DMS153 treated with DMSO at 0.1 percent for 48 hours (cell line): ENCODE measurements at regions not wholly inside any gene's neighbourhood (a gene's known extent, or its start where the extent isn't known, plus 50 kb on each side); places are given as distances from the start of the nearest gene placed in this dataset.
A peak's percentile ranks its signal among the peaks of the same experiment; 100 is the strongest.

ENCODE experiments used
- DNase-seq: peaks from one replicate; lab custom pipeline; 2025; ENCODE audit not compliant: unreplicated experiment; lab: John Stamatoyannopoulos, UW

- DNase-seq: no peak
Observed at GRCh38 chr3:194832346-194833104, 146.8 kb downstream of the FAM43A start.

- DNase-seq: no peak
Observed at GRCh38 chr3:194833114-194833910, 147.6 kb downstream of the FAM43A start.

- no peak for DNase-seq
Observed at GRCh38 chr3:194836661-194837060, 151.0 kb downstream of the FAM43A start.

- no peak for DNase-seq
Observed at GRCh38 chr3:194837457-194838127, 151.9 kb downstream of the FAM43A start.

GRCh38 chr3:194838236-194838635 is 152.6 kb downstream of the FAM43A start:
- no peak for DNase-seq

DNA sequence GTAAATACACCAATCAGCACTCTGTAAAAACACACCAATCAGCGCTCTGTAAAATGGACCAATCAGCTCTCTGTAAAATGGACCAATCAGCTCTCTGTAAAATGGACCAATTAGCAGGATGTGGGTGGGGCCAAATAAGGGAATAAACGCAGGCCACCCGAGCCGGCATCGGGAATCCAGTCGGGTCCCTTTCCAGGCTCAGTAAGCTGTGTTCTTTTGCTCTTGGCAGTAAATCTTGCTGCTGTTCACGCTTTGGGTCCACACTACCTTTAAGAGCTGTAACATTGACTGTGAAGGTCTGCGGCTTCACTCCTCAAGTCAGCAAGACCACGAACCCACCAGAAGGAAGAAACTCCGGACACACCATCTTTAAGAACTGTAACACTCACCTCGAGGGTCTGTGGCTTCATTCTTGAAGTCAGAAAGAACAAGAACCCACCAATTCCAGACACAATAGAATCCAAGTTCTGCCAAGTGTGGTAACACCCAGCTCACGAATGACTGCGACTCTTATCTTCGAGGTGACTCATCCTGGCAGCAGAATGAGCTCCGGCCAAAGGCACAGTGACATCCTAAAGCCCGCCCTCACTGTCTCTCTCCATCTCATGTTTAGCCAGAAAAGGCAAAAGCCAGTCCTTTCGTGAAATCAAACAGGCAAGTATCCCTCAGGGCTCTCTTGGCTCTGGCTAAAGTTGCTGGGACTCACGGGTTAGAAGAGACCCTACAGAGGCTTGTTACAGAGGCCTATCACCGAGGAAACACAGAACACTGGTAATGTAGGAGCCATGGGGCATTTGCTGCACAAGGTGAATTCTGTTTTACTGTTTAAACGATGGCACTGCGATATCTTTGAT is 155.2 kb downstream of the FAM43A start:
- DNase-seq: no peak

DNA sequence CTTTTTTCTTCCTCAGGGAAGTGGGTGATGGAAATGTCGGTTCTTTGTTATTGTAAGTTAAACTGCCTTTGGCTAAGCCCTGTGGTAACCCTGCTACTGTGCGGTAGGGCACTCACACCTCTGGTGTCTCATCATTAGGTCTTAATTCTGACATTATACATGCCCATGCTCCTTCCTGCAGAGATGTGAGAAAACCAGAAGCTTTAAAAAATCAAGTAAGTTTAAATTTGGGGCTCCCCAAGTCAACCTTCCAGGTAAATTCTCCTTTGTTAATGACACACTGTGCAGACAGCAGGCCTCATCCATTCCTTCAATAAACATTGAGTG is 155.8 kb downstream of the FAM43A start:
- no peak for DNase-seq

GRCh38 chr3:194843556-194843955 is 157.9 kb downstream of the FAM43A start:
- DNase-seq: no peak

DNA sequence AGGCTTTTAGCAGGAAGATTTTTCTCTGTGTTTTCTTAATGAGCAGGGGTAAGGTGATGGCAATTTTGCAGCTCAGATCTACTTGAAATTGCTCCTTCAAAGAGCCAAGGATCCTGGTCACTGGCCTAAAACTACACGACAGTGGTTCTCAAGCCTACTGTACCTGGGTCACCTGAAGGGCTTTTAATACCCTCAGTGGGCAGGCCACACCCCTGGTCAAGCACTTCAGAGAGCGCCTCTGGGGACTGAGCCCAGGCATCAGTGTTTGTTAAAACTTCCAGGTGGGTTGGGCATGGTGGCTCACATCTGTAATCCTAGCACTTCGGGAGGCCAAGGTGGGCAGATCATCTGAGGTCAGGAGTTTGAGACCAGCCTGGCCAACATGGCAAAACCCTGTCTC is 158.4 kb downstream of the FAM43A start:
- no peak for DNase-seq

DNA sequence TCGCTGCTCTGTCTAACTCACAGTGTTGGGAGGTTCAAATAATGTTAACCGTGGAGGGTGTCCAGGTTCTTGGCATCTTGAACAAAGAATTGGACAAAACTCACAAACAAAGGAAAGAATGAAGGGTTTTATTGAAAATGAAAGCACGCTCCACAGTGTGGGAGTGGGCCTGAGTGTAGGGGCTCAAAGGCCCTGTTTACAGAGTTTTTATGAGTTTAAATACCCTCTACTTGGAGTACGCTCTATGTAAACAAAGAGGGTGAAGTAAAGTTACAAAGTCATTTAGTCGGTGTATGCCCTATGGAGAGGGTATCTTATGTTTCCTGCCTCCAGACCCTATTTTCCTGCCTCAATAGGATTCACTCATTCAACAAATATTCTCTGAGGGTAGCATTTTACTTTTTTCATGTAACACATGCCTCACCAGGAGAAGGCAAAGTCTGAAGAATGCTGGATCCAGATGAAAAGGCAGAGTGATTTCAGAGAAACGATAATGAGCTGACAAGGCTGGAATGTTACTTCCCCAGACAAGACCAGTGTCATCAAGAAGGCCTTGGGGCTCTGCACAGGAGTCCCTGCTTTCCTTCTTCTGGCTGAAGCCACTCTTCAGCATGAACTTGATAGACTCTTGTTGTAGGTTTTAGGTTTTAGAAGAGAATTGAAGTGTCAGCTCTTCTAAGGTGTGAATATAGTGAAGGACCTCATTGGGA is 163.6 kb downstream of the FAM43A start:
- no peak for DNase-seq

GRCh38 chr3:194851254-194851653 is 165.6 kb downstream of the FAM43A start:
- no peak for DNase-seq

DNA sequence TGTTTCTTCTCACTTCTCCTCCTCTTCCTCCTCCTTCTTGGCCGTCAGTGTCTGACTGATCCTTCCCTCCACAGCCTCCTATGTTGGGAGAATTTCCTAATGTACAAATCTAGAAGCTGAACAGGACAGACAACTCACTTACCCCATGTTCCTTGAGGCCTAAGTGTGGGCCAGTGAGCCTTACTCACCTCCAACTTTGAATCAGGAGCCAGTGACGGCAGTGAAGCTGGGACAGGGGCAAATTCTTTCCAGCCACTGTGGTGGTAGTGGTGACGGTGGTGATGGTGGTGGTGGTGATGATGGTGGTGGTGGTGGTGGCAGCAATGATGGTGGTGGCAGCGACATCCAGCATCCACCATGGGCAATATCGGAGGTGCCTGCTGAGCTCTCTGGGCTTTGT is 166.3 kb downstream of the FAM43A start:
- DNase-seq: no peak

- DNase-seq: no peak
Observed at GRCh38 chr3:194852345-194852744, 166.7 kb downstream of the FAM43A start.

GRCh38 chr3:194852831-194853508 is 167.3 kb downstream of the FAM43A start:
- peak; percentile 59 for DNase-seq

DNA sequence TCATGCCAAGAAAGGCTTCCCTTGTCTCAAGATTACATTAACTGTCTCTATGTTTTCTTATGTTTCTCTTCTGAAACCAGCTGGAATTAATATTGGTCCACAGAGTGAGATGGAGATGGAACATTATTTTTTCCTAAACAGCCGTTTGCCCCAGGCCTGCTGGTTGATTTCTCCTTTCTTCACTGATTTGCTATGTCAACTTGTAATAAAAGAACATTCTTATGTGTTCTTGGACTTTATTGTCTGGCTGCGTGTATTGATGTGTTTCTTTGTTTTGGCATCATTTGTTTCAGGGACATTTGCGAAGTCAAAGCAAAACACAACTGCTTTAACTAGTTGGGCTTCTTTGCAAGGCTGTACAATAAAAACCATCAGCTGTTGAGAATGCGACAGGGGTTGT is 168.5 kb downstream of the FAM43A start:
- DNase-seq: no peak

- no peak for DNase-seq
Observed at GRCh38 chr3:194854659-194855390, 169.1 kb downstream of the FAM43A start.

DNA sequence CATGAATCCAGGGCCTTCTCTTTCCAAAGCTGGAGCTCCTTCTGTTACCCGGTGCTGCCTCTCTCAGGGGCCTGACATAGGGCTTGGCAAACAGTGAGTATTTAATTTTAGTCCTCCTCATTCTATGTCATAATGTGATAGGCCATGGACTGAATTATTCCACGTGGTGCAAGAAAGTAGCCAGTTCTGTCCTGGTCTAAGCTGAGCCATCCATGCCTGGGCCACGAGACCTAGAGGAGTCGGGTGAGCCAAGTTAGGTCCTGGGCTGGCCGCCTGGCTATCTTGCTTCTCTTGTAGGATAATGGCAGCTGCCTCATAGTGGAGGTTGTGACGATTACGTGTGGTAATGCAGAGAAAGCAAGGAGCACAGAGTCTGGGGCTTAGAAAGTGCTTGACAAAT is 170.6 kb downstream of the FAM43A start:
- no peak for DNase-seq

DNA sequence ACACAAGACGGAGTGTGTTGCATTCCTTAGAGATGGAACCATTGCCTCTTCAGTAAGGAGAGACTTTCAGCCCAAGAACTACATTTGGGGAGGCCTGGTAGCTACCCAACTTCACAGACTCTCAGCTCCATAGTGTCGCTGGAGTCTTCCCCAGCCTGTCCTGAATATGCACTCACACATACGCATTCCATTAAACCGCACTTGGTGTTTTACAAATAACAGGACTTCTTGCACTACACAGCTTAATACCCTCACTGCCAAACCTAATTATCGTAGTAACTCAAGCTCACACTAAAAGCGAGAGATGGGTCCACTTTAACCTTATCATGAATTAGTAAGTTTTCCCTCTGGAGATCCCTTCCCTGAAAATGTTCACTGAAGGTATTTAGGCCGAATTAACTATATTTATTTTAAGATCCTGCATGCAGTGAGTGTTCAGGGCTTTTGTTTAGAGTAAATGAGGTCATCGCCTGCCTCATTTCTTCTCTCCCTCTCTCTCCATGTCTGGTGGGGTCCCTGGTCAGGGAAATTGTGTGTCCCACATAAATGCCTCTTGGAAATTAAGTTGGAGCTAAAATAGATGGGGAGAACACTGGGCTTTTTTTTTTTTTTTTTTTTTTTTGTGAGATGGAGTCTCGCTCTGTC is 171.9 kb downstream of the FAM43A start:
- DNase-seq: no peak

DNA sequence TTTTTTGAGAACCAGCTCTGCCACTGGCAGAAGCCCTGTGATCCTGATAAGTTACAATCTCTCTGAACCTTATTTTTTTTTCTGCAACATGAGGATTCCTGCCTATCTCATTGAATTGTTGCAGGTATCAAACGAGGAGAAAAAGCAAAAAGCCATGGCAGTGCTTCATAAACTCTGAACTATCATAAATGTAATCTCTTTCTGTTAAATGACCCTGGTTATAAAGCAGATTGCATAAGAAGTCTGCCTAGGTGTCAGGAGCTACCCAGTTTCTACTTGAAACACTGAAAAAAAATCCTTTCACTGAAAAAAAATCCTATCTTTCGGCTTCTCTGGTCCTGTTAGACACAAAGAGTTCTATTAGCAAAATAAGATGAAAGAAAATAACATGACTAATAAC is 172.7 kb downstream of the FAM43A start:
- DNase-seq: no peak
